Epithelial cell of proximal tubule (primary cell): ENCODE measurements at regions not wholly inside any gene's neighbourhood (a gene's known extent, or its start where the extent isn't known, plus 50 kb on each side); places are given as distances from the start of the nearest gene placed in this dataset.

Experiments used
- DNase-seq: peaks from one replicate; pipeline ENCODE4 v3.0.0-alpha.2; 2011; ENCODE audit warnings: low read depth
- H3K4me3 ChIP-seq: 2 replicates; pipeline ENCODE4 v1.5.1; 2011; ENCODE audit warnings: low read depth, mild to moderate bottlenecking, low read length
- CTCF ChIP-seq: conservative IDR thresholded peaks from 2 replicates; pipeline ENCODE4 v1.5.1; 2012; ENCODE audit warnings: low read depth, mild to moderate bottlenecking, low read length

GRCh38 chr5:133890314-133890713, 78.1 kb downstream of the C5orf15 start:
- no peak for DNase-seq
- H3K4me3 ChIP-seq, result no peak overlapping the region
- no peak for TF ChIP-seq CTCF

GRCh38 chr5:133889271-133889905, 79.0 kb downstream of the C5orf15 start:
- no peak for TF ChIP-seq CTCF
- DNase-seq, result no peak
- H3K4me3 ChIP-seq, result no peak overlapping the region

GRCh38 chr5:133888625-133888991, 79.8 kb downstream of the C5orf15 start:
- TF ChIP-seq CTCF, result no peak
- no peak overlapping the region for H3K4me3 ChIP-seq
- no peak for DNase-seq

DNA sequence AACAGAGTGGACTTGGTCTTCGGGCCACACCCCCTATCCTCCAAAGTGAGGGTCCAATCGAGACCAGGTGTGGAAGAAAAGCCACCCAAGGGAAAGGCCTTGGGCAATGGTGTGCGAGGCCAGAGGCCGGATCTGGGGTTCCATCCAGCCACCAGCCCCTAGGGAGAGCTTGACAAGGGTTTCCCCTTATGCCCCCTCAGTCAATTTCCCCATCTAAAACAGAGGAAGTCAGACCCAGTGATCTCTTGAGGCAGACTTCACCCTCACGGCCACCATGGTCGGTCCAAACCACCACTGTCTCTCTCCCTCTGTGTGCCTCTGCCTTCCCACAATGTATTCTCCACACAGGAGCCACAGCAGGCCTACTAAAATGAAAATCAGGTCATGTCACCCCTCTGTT, 82.9 kb downstream of the C5orf15 start:
- TF ChIP-seq CTCF, result no peak
- DNase-seq, result no peak
- no peak overlapping the region for H3K4me3 ChIP-seq

- no peak for DNase-seq
- no peak for TF ChIP-seq CTCF
- no peak overlapping the region for H3K4me3 ChIP-seq
These were observed 83.7 kb downstream of the C5orf15 start for GRCh38 chr5:133884569-133885311.

GRCh38 chr5:133883916-133884315, 84.5 kb downstream of the C5orf15 start:
- H3K4me3 ChIP-seq, result no peak overlapping the region
- no peak for DNase-seq
- TF ChIP-seq CTCF, result no peak

DNA sequence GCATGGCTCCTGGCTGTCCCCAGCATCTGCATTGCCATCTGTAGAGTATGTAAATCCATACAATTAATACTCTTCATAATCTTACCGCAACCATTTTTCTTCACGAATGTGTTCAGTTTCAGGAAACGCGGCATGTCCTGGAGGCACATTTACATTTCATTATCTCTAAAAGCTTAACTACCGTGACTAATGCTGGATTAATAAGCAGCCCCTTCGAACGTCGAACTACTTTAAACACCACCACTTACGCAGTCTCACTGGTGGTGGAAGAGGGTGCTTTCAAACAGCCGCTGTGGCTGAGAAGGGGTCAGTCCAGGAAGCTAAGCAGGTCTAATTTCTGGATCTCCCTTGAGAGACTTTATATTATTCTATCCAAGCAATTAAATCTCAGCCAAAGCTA, 85.6 kb downstream of the C5orf15 start:
- no peak overlapping the region for H3K4me3 ChIP-seq
- no peak for TF ChIP-seq CTCF
- DNase-seq, result no peak
